ENCODE measurements at regions not wholly inside any gene's neighbourhood (a gene's known extent, or its start where the extent isn't known, plus 50 kb on each side); places are given as distances from the start of the nearest gene placed in this dataset.

DNA sequence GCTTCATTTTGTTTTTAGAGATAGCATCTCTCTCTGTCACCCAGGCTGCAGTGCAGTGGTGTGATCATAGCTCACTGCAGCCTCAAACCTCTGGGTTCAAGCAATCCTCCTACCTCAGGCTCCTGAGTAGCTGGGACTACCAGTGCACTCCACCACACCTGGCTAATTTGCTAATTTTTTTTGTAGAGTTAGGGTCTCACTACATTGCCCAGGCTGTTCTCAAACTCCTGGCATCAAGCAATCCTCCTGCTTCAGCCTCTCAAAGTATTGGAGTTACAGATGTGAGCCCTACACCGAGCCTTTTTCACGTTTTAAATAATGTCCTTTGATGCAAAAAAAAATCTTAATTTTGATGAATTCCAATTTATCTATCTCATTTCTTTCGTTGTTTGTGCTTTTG is 75.4 kb upstream of the LINC01488 start:
- no peak overlapping the region for H3K23ac ChIP-seq (ENCODE audit: low read length in 2 of 2)
- H4K8ac ChIP-seq (ENCODE audit: low read length), result no peak overlapping the region
- no peak overlapping the region for H2BK120ac ChIP-seq (ENCODE audit: low read depth, low read length)
- peaks cover 9% of the 10 kb centered on the region for H3K4me1 ChIP-seq (ENCODE audit: control insufficient read depth, insufficient read depth, low read depth, low read length)
- H2BK12ac ChIP-seq (ENCODE audit: low read length in 2 of 2), result no peak overlapping the region
- H3K9me3 ChIP-seq (ENCODE audit: control insufficient read depth, low read length), result peaks cover 10% of the 10 kb centered on the region
- no peaks in the 10 kb centered on the region for H3K36me3 ChIP-seq (ENCODE audit: control insufficient read depth in 1 of 2, insufficient read depth in 2 of 2, low read depth in 1 of 2, low read length in 2 of 2)
- no CpG with 5 or more reads among the region's 3 CpGs for WGBS
- H2AK5ac ChIP-seq (ENCODE audit: low read length, severe bottlenecking), result no peak overlapping the region
- no peak overlapping the region for H3K18ac ChIP-seq (ENCODE audit: low read depth in 1 of 2, low read length in 2 of 2)
- no peak for DNase-seq
- H2AFZ ChIP-seq (ENCODE audit: low read depth, low read length), result no peak overlapping the region
- no peak overlapping the region for H3K4me3 ChIP-seq (ENCODE audit: insufficient read depth in 1 of 2, low read depth in 1 of 2, low read length in 2 of 2)
- H2BK15ac ChIP-seq (ENCODE audit: low read depth, poor library complexity, severe bottlenecking), result no peak overlapping the region
- H3K4ac ChIP-seq (ENCODE audit: low read depth in 1 of 2, low read length in 2 of 2), result no peak overlapping the region
- no peak overlapping the region for H3K27ac ChIP-seq (ENCODE audit: low read length, poor library complexity, severe bottlenecking)
- H3K79me1 ChIP-seq (replicated peaks; ENCODE audit: low read length, poor library complexity, severe bottlenecking), result no peaks in the 10 kb centered on the region
- no peak overlapping the region for H3K9ac ChIP-seq (ENCODE audit: low read length)
- H4K91ac ChIP-seq (ENCODE audit: low read length), result no peak overlapping the region
- H2BK5ac ChIP-seq (ENCODE audit: low read depth, low read length, poor library complexity, severe bottlenecking), result no peak overlapping the region
- H3K4me2 ChIP-seq (ENCODE audit: low read length, poor library complexity, severe bottlenecking), result no peak overlapping the region
- H3K14ac ChIP-seq (ENCODE audit: low read length in 2 of 2), result no peak overlapping the region
- no peaks in the 10 kb centered on the region for H3K27me3 ChIP-seq (ENCODE audit: control insufficient read depth in 1 of 2, insufficient read depth in 1 of 2, low read length in 2 of 2)

DNA sequence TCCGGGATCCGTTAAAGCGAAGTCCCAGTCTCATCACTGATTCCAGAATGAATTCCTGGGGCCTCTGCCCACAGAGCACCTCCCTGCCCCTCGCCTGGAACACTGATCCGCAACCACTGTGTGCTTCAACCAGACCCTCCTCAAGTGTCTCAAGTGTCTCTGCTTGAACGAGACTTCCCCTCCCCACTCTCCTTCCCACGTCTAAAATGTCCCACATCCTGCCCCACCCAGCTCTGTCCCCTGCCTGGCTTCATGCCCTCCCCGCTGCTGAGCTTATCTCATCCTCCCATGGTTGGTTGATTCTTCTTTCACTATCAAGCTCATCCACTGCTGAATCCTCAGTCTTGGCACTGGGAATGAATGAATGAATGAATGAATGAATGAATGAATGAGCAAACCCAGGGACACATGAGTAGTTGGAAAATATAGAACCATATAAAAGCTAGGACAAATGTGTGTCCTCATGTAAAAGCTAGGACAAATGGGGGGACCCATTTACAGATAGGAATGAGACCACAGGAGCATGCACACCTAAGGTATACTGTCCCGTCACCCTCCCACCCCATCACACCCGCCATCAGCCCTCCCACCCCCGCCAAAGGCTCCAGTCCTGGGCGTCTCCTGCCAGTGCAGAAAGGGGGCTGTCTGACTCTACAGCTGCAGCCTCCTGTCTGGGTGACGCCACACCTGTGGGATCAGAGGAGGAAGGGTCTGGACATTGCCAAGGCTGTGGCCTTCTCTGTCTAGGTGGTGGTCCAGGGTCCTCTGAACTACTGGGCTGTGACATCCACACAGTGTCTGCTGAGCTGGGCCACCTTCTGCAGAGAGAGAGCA is 71.4 kb upstream of the LINC01488 start:
- WGBS, result 63% methylated on average over 10 of the region's 13 CpGs
- no peak overlapping the region for H2BK5ac ChIP-seq (ENCODE audit: low read depth, low read length, poor library complexity, severe bottlenecking)
- H2AFZ ChIP-seq (ENCODE audit: low read depth, low read length), result no peak overlapping the region
- H2AK5ac ChIP-seq (ENCODE audit: low read length, severe bottlenecking), result no peak overlapping the region
- peak overlapping the region; percentile 73 for H2BK15ac ChIP-seq (ENCODE audit: low read depth, poor library complexity, severe bottlenecking)
- peak overlapping the region in 1 of 2 experiments; percentile 65 for H3K14ac ChIP-seq (ENCODE audit: low read length in 2 of 2)
- H2BK12ac ChIP-seq (ENCODE audit: low read length in 2 of 2), result peak overlapping the region; percentile 18 to 90
- H3K4me1 ChIP-seq (ENCODE audit: control insufficient read depth, insufficient read depth, low read depth, low read length), result peaks cover 2% of the 10 kb centered on the region
- H3K27ac ChIP-seq (ENCODE audit: low read length, poor library complexity, severe bottlenecking), result no peak overlapping the region
- no peaks in the 10 kb centered on the region for H3K9me3 ChIP-seq (ENCODE audit: control insufficient read depth, low read length)
- no peak for DNase-seq
- H3K36me3 ChIP-seq (ENCODE audit: control insufficient read depth in 1 of 2, insufficient read depth in 2 of 2, low read depth in 1 of 2, low read length in 2 of 2), result no peaks in the 10 kb centered on the region
- H3K4me3 ChIP-seq (ENCODE audit: insufficient read depth in 1 of 2, low read depth in 1 of 2, low read length in 2 of 2), result no peak overlapping the region
- peak overlapping the region; percentile 62 for H4K91ac ChIP-seq (ENCODE audit: low read length)
- no peak overlapping the region for H3K9ac ChIP-seq (ENCODE audit: low read length)
- no peaks in the 10 kb centered on the region for H3K27me3 ChIP-seq (ENCODE audit: control insufficient read depth in 1 of 2, insufficient read depth in 1 of 2, low read length in 2 of 2)
- H3K4ac ChIP-seq (ENCODE audit: low read depth in 1 of 2, low read length in 2 of 2), result no peak overlapping the region
- H3K4me2 ChIP-seq (ENCODE audit: low read length, poor library complexity, severe bottlenecking), result no peak overlapping the region
- peak overlapping the region; percentile 73 for H4K8ac ChIP-seq (ENCODE audit: low read length)
- no peaks in the 10 kb centered on the region for H3K79me1 ChIP-seq (replicated peaks; ENCODE audit: low read length, poor library complexity, severe bottlenecking)
- H3K23ac ChIP-seq (ENCODE audit: low read length in 2 of 2), result no peak overlapping the region
- no peak overlapping the region for H2BK120ac ChIP-seq (ENCODE audit: low read depth, low read length)
- H3K18ac ChIP-seq (ENCODE audit: low read depth in 1 of 2, low read length in 2 of 2), result peak overlapping the region in 1 of 2 experiments; percentile 17

- no peak overlapping the region for H3K14ac ChIP-seq (ENCODE audit: low read length in 2 of 2)
- no peak overlapping the region for H2BK12ac ChIP-seq (ENCODE audit: low read length in 2 of 2)
- no peak overlapping the region for H2AFZ ChIP-seq (ENCODE audit: low read depth, low read length)
- H3K36me3 ChIP-seq (ENCODE audit: control insufficient read depth in 1 of 2, insufficient read depth in 2 of 2, low read depth in 1 of 2, low read length in 2 of 2), result no peaks in the 10 kb centered on the region
- no peak overlapping the region for H3K4ac ChIP-seq (ENCODE audit: low read depth in 1 of 2, low read length in 2 of 2)
- no peak overlapping the region for H3K23ac ChIP-seq (ENCODE audit: low read length in 2 of 2)
- no peak overlapping the region for H4K91ac ChIP-seq (ENCODE audit: low read length)
- no peak overlapping the region for H2BK5ac ChIP-seq (ENCODE audit: low read depth, low read length, poor library complexity, severe bottlenecking)
- H3K9ac ChIP-seq (ENCODE audit: low read length), result no peak overlapping the region
- no peak overlapping the region for H3K4me2 ChIP-seq (ENCODE audit: low read length, poor library complexity, severe bottlenecking)
- H3K27me3 ChIP-seq (ENCODE audit: control insufficient read depth in 1 of 2, insufficient read depth in 1 of 2, low read length in 2 of 2), result peaks cover 0 to 2% of the 10 kb centered on the region in 2 experiments
- no peak overlapping the region for H3K4me3 ChIP-seq (ENCODE audit: insufficient read depth in 1 of 2, low read depth in 1 of 2, low read length in 2 of 2)
- no peaks in the 10 kb centered on the region for H3K79me1 ChIP-seq (replicated peaks; ENCODE audit: low read length, poor library complexity, severe bottlenecking)
- no peak overlapping the region for H3K27ac ChIP-seq (ENCODE audit: low read length, poor library complexity, severe bottlenecking)
- H3K9me3 ChIP-seq (ENCODE audit: control insufficient read depth, low read length), result no peaks in the 10 kb centered on the region
- H2AK5ac ChIP-seq (ENCODE audit: low read length, severe bottlenecking), result no peak overlapping the region
- DNase-seq, result no peak
- peaks cover 6% of the 10 kb centered on the region for H3K4me1 ChIP-seq (ENCODE audit: control insufficient read depth, insufficient read depth, low read depth, low read length)
- 96% methylated on average over 6 of the region's 8 CpGs for WGBS
- H2BK120ac ChIP-seq (ENCODE audit: low read depth, low read length), result no peak overlapping the region
- H2BK15ac ChIP-seq (ENCODE audit: low read depth, poor library complexity, severe bottlenecking), result no peak overlapping the region
- H4K8ac ChIP-seq (ENCODE audit: low read length), result no peak overlapping the region
- no peak overlapping the region for H3K18ac ChIP-seq (ENCODE audit: low read depth in 1 of 2, low read length in 2 of 2)
Measured at GRCh38 chr11:69411257-69411924, 70.1 kb upstream of the LINC01488 start.

DNA sequence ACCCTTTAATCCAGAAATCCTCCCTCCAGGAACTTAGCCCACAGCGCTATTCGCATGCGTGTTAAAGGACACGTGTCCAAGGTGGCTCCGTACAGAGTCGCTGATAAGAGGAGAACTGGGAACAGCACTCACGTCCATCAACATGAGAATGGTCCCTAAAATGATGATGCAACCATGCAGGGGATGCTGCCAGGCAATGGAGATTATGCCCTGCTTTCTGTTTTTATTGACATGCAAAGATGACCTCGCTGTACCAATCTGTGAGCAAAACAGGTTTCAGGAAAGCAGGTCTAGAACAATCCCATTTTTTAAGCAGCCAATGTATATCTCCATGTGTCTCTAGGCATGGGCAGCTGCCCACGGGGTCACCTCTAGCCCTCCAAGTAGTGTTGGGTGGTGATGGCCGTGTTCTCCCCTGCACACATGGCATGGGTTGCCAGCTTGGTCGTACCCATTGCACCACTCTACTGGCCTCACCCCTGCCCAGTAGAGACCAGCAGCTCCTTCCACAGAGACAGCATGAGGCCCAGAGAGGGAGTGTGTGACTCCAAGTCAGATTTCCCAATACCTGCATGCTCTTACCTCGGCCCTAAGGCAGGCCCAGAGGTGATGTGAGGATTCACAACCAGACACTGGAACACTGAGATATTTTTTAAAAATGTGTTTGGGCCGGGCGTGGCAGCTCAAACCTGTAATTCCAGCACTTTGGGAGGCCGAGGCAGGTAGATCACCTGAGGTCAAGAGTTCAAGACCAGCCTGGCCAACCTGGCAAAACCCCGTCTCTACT is 68.3 kb upstream of the LINC01488 start:
- WGBS, result 90% methylated on average over 16 of the region's 16 CpGs
- Histone ChIP-seq H3K23ac (ENCODE audit: low read length in 2 of 2) (no peak overlapping the region), H3K27me3 (ENCODE audit: control insufficient read depth in 1 of 2, insufficient read depth in 1 of 2, low read length in 2 of 2) (peaks cover 0 to 7% of the 10 kb centered on the region in 2 experiments)

More for the DNA sequence above, 68.3 kb upstream of the LINC01488 start:
- Histone ChIP-seq H3K79me1 (replicated peaks; ENCODE audit: low read length, poor library complexity, severe bottlenecking) (no peaks in the 10 kb centered on the region), H3K9ac (ENCODE audit: low read length) (no peak overlapping the region), H3K27ac (ENCODE audit: low read length, poor library complexity, severe bottlenecking) (no peak overlapping the region), H3K4me1 (ENCODE audit: control insufficient read depth, insufficient read depth, low read depth, low read length) (peaks cover 12% of the 10 kb centered on the region), H3K36me3 (ENCODE audit: control insufficient read depth in 1 of 2, insufficient read depth in 2 of 2, low read depth in 1 of 2, low read length in 2 of 2) (no peaks in the 10 kb centered on the region), H2BK15ac (ENCODE audit: low read depth, poor library complexity, severe bottlenecking) (peak overlapping the region; percentile 75), H3K4ac (ENCODE audit: low read depth in 1 of 2, low read length in 2 of 2) (no peak overlapping the region), H4K8ac (ENCODE audit: low read length) (no peak overlapping the region), H3K4me3 (ENCODE audit: insufficient read depth in 1 of 2, low read depth in 1 of 2, low read length in 2 of 2) (no peak overlapping the region), H2BK12ac (ENCODE audit: low read length in 2 of 2) (peak overlapping the region in 1 of 2 experiments; percentile 49), H2BK5ac (ENCODE audit: low read depth, low read length, poor library complexity, severe bottlenecking) (no peak overlapping the region), H2AK5ac (ENCODE audit: low read length, severe bottlenecking) (no peak overlapping the region), H3K14ac (ENCODE audit: low read length in 2 of 2) (no peak overlapping the region), H3K4me2 (ENCODE audit: low read length, poor library complexity, severe bottlenecking) (no peak overlapping the region), H2AFZ (ENCODE audit: low read depth, low read length) (no peak overlapping the region), H3K9me3 (ENCODE audit: control insufficient read depth, low read length) (no peaks in the 10 kb centered on the region), H3K18ac (ENCODE audit: low read depth in 1 of 2, low read length in 2 of 2) (no peak overlapping the region), H4K91ac (ENCODE audit: low read length) (no peak overlapping the region), H2BK120ac (ENCODE audit: low read depth, low read length) (no peak overlapping the region)
- DNase-seq, result no peak

Data from mesenchymal stem cell (in vitro differentiated cells and primary cell).